H1 (cell line): ENCODE measurements at regions not wholly inside any gene's neighbourhood (a gene's known extent, or its start where the extent isn't known, plus 50 kb on each side); places are given as distances from the start of the nearest gene placed in this dataset.

Experiments
- BRCA1 ChIP-seq: IDR thresholded peaks from 2 replicates; pipeline ENCODE4 v1.6.1; 2012; ENCODE audit warnings: low read depth, low read length, improper control_type of control experiment
- CEBPB ChIP-seq: IDR thresholded peaks from 2 replicates; pipeline ENCODE4 v1.6.1; 2012; ENCODE audit warnings: low read depth, low read length
- GTF2F1 ChIP-seq: IDR thresholded peaks from 2 replicates; pipeline ENCODE4 v1.6.1; 2012; ENCODE audit warnings: low read depth, low read length, improper control_type of control experiment, borderline replicate concordance
- JUND ChIP-seq: IDR thresholded peaks from 2 replicates; pipeline ENCODE4 v1.6.1; 2011; ENCODE audit warnings: mild to moderate bottlenecking, improper control_type of control experiment, low read length
- MAFK ChIP-seq: IDR thresholded peaks from 2 replicates; pipeline ENCODE4 v1.6.1; 2012; ENCODE audit warnings: low read depth, mild to moderate bottlenecking, improper control_type of control experiment, low read length
- RAD21 ChIP-seq, 2 experiments: IDR thresholded peaks in 1 of 2; conservative IDR thresholded peaks in 1 of 2; 2 replicates each; pipeline ENCODE4 v1.6.1; 2011; ENCODE audit warnings: low read depth in 2 of 2, low read length in 2 of 2, improper control_type of control experiment in 1 of 2, inconsistent platforms in 1 of 2, mild to moderate bottlenecking in 1 of 2, moderate library complexity in 1 of 2
- SAP30 ChIP-seq: fragments of 300-600 bp; sonication (generic); IDR thresholded peaks from 2 replicates; pipeline ENCODE4 v1.7.1; 2012; ENCODE audit warnings: low read length, moderate library complexity, mild to moderate bottlenecking, inconsistent platforms; ENCODE audit not compliant: insufficient read depth, insufficient replicate concordance
- SP2 ChIP-seq: IDR thresholded peaks from 2 replicates; pipeline ENCODE4 v1.6.1; 2012; ENCODE audit warnings: mild to moderate bottlenecking, low read length, inconsistent platforms
- SP4 ChIP-seq: IDR thresholded peaks from 2 replicates; pipeline ENCODE4 v1.6.1; 2012; ENCODE audit warnings: low read length, inconsistent platforms
- TF ChIP-seq, protein P1 (sequence below), 3 experiments: IDR thresholded peaks; 1 replicate in 2 of 3; 2 replicates in 1 of 3; pipeline versions ENCODE4 v1.5.1 to v1.6.1; 2011; ENCODE audit warnings: low read length in 3 of 3, mild to moderate bottlenecking in 3 of 3, inconsistent platforms in 2 of 3, low read depth in 1 of 3, moderate library complexity in 1 of 3; ENCODE audit not compliant: insufficient read depth in 1 of 3; ENCODE audit errors: control extremely low read depth in 1 of 3
- TF ChIP-seq, protein P2 (sequence below): IDR thresholded peaks from 2 replicates; pipeline ENCODE4 v1.6.1; 2012; ENCODE audit warnings: inconsistent platforms

DNA sequence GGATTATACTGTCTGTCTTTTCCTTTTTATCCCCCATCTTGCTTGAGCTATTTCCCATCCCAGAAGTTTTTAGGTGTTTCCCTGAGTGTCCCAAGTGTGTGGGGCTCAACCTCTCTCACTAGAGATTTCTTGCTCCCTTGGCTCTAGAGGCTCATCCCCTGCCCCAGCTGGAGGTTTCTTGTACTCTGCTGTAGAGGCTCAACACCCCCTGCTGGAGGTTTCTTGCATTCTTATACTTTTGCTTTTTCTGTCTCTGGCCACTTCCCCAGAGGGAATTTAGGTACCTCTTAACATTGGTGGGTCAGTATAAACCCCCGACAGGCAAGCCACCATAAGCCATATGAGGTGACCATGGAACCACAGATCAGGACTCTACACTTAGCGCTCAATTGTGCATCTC is 114.2 kb upstream of the FAM3C start (continued):
- TF ChIP-seq RAD21 (IDR thresholded peaks at IDR 0.05 in 1 of 2, conservative IDR thresholded peaks at IDR 0.05 in 1 of 2; ENCODE audit: low read depth in 2 of 2, low read length in 2 of 2), result peak; percentile 83 to 90
- no peak for TF ChIP-seq GTF2F1
- TF ChIP-seq SP4, result no peak
- TF ChIP-seq SAP30, result no peak
- TF ChIP-seq JUND, result no peak
- TF ChIP-seq BRCA1, result no peak
- TF ChIP-seq SP2, result no peak
- TF ChIP-seq, protein P1, sequence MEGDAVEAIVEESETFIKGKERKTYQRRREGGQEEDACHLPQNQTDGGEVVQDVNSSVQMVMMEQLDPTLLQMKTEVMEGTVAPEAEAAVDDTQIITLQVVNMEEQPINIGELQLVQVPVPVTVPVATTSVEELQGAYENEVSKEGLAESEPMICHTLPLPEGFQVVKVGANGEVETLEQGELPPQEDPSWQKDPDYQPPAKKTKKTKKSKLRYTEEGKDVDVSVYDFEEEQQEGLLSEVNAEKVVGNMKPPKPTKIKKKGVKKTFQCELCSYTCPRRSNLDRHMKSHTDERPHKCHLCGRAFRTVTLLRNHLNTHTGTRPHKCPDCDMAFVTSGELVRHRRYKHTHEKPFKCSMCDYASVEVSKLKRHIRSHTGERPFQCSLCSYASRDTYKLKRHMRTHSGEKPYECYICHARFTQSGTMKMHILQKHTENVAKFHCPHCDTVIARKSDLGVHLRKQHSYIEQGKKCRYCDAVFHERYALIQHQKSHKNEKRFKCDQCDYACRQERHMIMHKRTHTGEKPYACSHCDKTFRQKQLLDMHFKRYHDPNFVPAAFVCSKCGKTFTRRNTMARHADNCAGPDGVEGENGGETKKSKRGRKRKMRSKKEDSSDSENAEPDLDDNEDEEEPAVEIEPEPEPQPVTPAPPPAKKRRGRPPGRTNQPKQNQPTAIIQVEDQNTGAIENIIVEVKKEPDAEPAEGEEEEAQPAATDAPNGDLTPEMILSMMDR (IDR thresholded peaks at IDR 0.05; ENCODE audit: control extremely low read depth in 1 of 3, insufficient read depth in 1 of 3, low read depth in 1 of 3, low read length in 3 of 3), result peak; percentile 30 to 74 (median 72)
- no peak for TF ChIP-seq CEBPB
- TF ChIP-seq, protein P2, sequence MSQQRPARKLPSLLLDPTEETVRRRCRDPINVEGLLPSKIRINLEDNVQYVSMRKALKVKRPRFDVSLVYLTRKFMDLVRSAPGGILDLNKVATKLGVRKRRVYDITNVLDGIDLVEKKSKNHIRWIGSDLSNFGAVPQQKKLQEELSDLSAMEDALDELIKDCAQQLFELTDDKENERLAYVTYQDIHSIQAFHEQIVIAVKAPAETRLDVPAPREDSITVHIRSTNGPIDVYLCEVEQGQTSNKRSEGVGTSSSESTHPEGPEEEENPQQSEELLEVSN, result no peak
- no peak for TF ChIP-seq MAFK
